ENCODE measurements at regions not wholly inside any gene's neighbourhood (a gene's known extent, or its start where the extent isn't known, plus 50 kb on each side); places are given as distances from the start of the nearest gene placed in this dataset.

DNA sequence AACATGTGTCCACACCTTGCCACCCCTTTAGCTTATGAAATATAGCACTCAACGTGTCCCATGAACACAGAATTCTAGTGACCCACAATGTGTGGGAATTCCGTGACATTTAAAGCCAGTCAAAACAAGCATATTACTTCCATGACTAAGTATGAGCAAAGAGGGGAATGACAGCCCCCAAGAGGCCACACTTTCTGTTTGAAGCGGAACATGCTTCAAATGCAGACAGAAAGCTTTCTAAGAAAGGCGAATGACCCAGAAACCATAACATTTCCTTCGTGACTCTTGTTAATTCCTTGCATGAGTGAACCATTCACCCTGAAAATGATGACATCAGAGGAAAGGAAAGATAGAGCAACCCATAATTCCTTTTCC lies 122.0 kb upstream of the FNDC3A start:
- in situ Hi-C loops (cut with HindIII; ENCODE audit: extremely low pct_ligation_motif_present, low pct_unique_long_range_greater_than_20kb) (no loop called here), intact Hi-C loops (cut with micrococcal nuclease; ENCODE audit: unreplicated experiment) (no loop called here)
- Histone ChIP-seq H3K79me2 (ENCODE audit: insufficient read depth, low read length) (no peaks in the 10 kb centered on the region), H3K4me3 (replicated peaks in 1 of 3; ENCODE audit: insufficient read depth in 1 of 3, low read depth in 2 of 3, low read length in 3 of 3) (no peak overlapping the region), H3K9me3 (ENCODE audit: low read length) (no peaks in the 10 kb centered on the region), H3K9ac (ENCODE audit: insufficient read depth, low read depth, low read length) (no peak overlapping the region), H4K20me1 (ENCODE audit: insufficient read depth, low read length) (no peaks in the 10 kb centered on the region), H3K36me3 (replicated peaks in 1 of 2; ENCODE audit: control insufficient read depth in 1 of 2, insufficient read depth in 2 of 2, low read length in 2 of 2) (no peaks in the 10 kb centered on the region), H3K4me2 (ENCODE audit: low read depth, low read length) (no peak overlapping the region), H3K27me3 (ENCODE audit: control insufficient read depth in 1 of 2, insufficient read depth in 2 of 2, low read length in 2 of 2) (no peaks in the 10 kb centered on the region), H2AFZ (ENCODE audit: low read length) (no peak overlapping the region), H3K27ac (ENCODE audit: extremely low read length, insufficient read depth, low read length) (no peak overlapping the region), H3K4me1 (ENCODE audit: insufficient read depth, low read length) (no peaks in the 10 kb centered on the region)
- FAIRE-seq (no peak), DNase-seq (ENCODE audit: low spot score) (no peak), ATAC-seq (no peak)
- 43% methylated on average over 5 of the region's 5 CpGs for WGBS (ENCODE audit: low lambda C conversion rate)
- TF ChIP-seq IKZF1 (IDR thresholded peaks at IDR 0.05) (no peak), CREB1 (IDR thresholded peaks at IDR 0.05) (0 out of 2 replicates have a peak, but pooled peaks have one; percentile 17), CREB1 (CRISPR knock-in tag; IDR thresholded peaks at IDR 0.05) (no peak), MZF1 (CRISPR knock-in tag; IDR thresholded peaks at IDR 0.05; ENCODE audit: borderline replicate concordance) (no peak), ATF7 (IDR thresholded peaks at IDR 0.05) (0 out of 2 replicates have a peak, but pooled peaks have one; percentile 31), ATF7 (CRISPR knock-in tag; IDR thresholded peaks at IDR 0.05) (no peak)
- TF ChIP-seq, protein P1, sequence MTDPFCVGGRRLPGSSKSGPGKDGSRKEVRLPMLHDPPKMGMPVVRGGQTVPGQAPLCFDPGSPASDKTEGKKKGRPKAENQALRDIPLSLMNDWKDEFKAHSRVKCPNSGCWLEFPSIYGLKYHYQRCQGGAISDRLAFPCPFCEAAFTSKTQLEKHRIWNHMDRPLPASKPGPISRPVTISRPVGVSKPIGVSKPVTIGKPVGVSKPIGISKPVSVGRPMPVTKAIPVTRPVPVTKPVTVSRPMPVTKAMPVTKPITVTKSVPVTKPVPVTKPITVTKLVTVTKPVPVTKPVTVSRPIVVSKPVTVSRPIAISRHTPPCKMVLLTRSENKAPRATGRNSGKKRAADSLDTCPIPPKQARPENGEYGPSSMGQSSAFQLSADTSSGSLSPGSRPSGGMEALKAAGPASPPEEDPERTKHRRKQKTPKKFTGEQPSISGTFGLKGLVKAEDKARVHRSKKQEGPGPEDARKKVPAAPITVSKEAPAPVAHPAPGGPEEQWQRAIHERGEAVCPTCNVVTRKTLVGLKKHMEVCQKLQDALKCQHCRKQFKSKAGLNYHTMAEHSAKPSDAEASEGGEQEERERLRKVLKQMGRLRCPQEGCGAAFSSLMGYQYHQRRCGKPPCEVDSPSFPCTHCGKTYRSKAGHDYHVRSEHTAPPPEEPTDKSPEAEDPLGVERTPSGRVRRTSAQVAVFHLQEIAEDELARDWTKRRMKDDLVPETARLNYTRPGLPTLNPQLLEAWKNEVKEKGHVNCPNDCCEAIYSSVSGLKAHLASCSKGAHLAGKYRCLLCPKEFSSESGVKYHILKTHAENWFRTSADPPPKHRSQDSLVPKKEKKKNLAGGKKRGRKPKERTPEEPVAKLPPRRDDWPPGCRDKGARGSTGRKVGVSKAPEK (CRISPR knock-in tag; IDR thresholded peaks at IDR 0.05; ENCODE audit: borderline replicate concordance) = no peak
- ChIA-PET POLR2A (no interaction called here), CTCF (ENCODE audit: low intra/inter-chr PET ratio, low total read pairs) (no interaction called here)
- BruUV-seq (replicated peaks) = no TSS peak

DNA sequence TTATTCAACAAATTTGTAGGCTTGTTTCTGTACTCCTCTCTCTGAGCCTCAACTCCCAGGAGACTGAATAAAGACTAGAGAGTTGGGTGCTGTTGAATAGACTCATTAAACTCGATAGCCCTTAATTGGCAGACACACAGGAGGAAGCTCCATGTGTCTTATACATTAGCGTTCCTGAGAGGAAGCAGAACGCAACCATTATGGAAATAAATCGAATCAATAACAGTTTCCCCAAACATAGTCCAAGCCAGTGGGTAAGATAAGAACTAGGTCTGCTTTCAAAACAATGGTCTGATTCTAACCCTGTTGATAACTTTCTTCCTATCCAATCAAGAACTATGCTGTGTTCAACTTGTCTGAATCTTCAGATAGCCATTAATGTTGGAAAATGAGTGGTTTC lies 118.1 kb upstream of the FNDC3A start:
- in situ Hi-C loops (cut with HindIII; ENCODE audit: extremely low pct_ligation_motif_present, low pct_unique_long_range_greater_than_20kb) = no loop called here
- H3K4me3 ChIP-seq (replicated peaks in 1 of 3; ENCODE audit: insufficient read depth in 1 of 3, low read depth in 2 of 3, low read length in 3 of 3) = no peak overlapping the region
- CTCF ChIA-PET (ENCODE audit: low intra/inter-chr PET ratio, low total read pairs) = no interaction called here
- 49% methylated on average over 4 of the region's 4 CpGs for WGBS (ENCODE audit: low lambda C conversion rate)
- H3K4me2 ChIP-seq (ENCODE audit: low read depth, low read length) = no peak overlapping the region
- H3K9me3 ChIP-seq (ENCODE audit: low read length) = no peaks in the 10 kb centered on the region
- TF ChIP-seq, protein P2, sequence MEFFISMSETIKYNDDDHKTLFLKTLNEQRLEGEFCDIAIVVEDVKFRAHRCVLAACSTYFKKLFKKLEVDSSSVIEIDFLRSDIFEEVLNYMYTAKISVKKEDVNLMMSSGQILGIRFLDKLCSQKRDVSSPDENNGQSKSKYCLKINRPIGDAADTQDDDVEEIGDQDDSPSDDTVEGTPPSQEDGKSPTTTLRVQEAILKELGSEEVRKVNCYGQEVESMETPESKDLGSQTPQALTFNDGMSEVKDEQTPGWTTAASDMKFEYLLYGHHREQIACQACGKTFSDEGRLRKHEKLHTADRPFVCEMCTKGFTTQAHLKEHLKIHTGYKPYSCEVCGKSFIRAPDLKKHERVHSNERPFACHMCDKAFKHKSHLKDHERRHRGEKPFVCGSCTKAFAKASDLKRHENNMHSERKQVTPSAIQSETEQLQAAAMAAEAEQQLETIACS (CRISPR knock-in tag; IDR thresholded peaks at IDR 0.05) = no peak
- no peak for TF ChIP-seq ZNF496 (CRISPR knock-in tag; IDR thresholded peaks at IDR 0.05; ENCODE audit: insufficient replicate concordance)
- ATAC-seq (no peak), DNase-seq (ENCODE audit: low spot score) (no peak), FAIRE-seq (no peak)
- no peak overlapping the region for H3K27ac ChIP-seq (ENCODE audit: extremely low read length, insufficient read depth, low read length)
- no peaks in the 10 kb centered on the region for H3K36me3 ChIP-seq (replicated peaks in 1 of 2; ENCODE audit: control insufficient read depth in 1 of 2, insufficient read depth in 2 of 2, low read length in 2 of 2)
- no peaks in the 10 kb centered on the region; a peak in 1 of 5 replicates for H3K27me3 ChIP-seq (ENCODE audit: control insufficient read depth in 1 of 2, insufficient read depth in 2 of 2, low read length in 2 of 2)
- intact Hi-C loops (cut with micrococcal nuclease; ENCODE audit: unreplicated experiment) = no loop called here
- BruUV-seq (replicated peaks) = no TSS peak
- no peaks in the 10 kb centered on the region for H4K20me1 ChIP-seq (ENCODE audit: insufficient read depth, low read length)
- H3K9ac ChIP-seq (ENCODE audit: insufficient read depth, low read depth, low read length) = no peak overlapping the region
- no peak overlapping the region for H2AFZ ChIP-seq (ENCODE audit: low read length)
- no peaks in the 10 kb centered on the region for H3K79me2 ChIP-seq (ENCODE audit: insufficient read depth, low read length)
- POLR2A ChIA-PET = no interaction called here
- H3K4me1 ChIP-seq (ENCODE audit: insufficient read depth, low read length) = no peaks in the 10 kb centered on the region

All from HepG2 (cell line).